ENCODE measurements at regions not wholly inside any gene's neighbourhood (a gene's known extent, or its start where the extent isn't known, plus 50 kb on each side); places are given as distances from the start of the nearest gene placed in this dataset.

GRCh38 chr10:90621577-90621976 lies 236.3 kb downstream of the HTR7 start:
- no peaks in the 10 kb centered on the region for H3K79me2 ChIP-seq (ENCODE audit: control insufficient read depth, insufficient read depth, low read length)
- no peak overlapping the region for H2AFZ ChIP-seq (ENCODE audit: low read length)
- H3K4me1 ChIP-seq (ENCODE audit: control insufficient read depth, extremely low read depth, insufficient read depth, low read length), result no peaks in the 10 kb centered on the region
- no peak overlapping the region for H3K4me2 ChIP-seq (ENCODE audit: extremely low read depth, insufficient read depth, low read length)
- no peaks in the 10 kb centered on the region for H3K9me3 ChIP-seq (ENCODE audit: control insufficient read depth, insufficient read depth, low read depth, low read length)
- H3K36me3 ChIP-seq (ENCODE audit: control insufficient read depth, insufficient read depth, low read length), result no peaks in the 10 kb centered on the region
- H4K20me1 ChIP-seq (ENCODE audit: control insufficient read depth, extremely low read depth, insufficient read depth, low read length), result no peaks in the 10 kb centered on the region
- H3K9ac ChIP-seq (ENCODE audit: insufficient read depth, low read length), result no peak overlapping the region
- peak; percentile 23 to 24 for DNase-seq (ENCODE audit: low read depth in 2 of 2)
- no peaks in the 10 kb centered on the region for H3K27me3 ChIP-seq (ENCODE audit: control insufficient read depth, insufficient read depth, low read length)
- TF ChIP-seq, protein P1, sequence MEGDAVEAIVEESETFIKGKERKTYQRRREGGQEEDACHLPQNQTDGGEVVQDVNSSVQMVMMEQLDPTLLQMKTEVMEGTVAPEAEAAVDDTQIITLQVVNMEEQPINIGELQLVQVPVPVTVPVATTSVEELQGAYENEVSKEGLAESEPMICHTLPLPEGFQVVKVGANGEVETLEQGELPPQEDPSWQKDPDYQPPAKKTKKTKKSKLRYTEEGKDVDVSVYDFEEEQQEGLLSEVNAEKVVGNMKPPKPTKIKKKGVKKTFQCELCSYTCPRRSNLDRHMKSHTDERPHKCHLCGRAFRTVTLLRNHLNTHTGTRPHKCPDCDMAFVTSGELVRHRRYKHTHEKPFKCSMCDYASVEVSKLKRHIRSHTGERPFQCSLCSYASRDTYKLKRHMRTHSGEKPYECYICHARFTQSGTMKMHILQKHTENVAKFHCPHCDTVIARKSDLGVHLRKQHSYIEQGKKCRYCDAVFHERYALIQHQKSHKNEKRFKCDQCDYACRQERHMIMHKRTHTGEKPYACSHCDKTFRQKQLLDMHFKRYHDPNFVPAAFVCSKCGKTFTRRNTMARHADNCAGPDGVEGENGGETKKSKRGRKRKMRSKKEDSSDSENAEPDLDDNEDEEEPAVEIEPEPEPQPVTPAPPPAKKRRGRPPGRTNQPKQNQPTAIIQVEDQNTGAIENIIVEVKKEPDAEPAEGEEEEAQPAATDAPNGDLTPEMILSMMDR (conservative IDR thresholded peaks at IDR 0.05 in 1 of 2, IDR thresholded peaks at IDR 0.05 in 1 of 2; ENCODE audit: low read depth in 1 of 2, low read length in 2 of 2), result no peak
- TF ChIP-seq EZH2 (IDR thresholded peaks at IDR 0.05; ENCODE audit: low read length, missing control alignments), result no peak
- no peak overlapping the region for H3K27ac ChIP-seq (ENCODE audit: insufficient read depth, low read length)
- no peak overlapping the region for H3K4me3 ChIP-seq (replicated peaks in 1 of 4; ENCODE audit: control extremely low read depth in 1 of 4, insufficient read depth in 1 of 4, low read depth in 3 of 4, low read length in 4 of 4)

DNA sequence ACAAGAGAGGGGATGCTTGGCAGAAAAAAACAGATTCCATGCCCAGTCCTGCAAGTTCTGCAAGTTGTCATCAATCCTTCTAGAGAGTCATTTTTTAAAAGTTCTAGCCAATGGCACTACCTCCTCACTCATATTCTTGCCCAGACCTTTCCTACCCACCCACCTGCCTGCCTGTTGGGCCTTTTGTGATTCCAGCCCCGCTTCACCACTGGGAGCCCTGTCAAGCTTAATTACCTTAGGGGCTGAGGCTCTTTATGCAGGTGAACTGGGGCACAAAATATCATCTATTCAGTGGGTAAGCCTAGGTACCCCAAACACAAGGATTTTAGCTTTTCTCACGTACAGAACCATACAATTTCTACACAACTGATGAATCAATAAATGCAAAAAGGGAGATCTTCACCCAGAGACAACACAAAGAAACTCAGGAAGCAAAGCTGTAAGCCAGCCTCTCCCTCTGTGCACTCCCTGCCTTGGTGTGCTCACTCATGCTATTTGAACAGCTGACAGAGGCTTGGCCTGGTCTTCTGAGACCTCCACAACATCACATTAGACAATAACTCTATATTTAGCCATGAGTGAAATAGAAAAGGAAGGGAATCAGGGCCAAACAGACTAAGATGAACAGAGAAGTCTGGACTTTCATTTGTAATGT lies 222.6 kb downstream of the HTR7 start:
- H3K4me2 ChIP-seq (ENCODE audit: extremely low read depth, insufficient read depth, low read length), result no peak overlapping the region
- H3K9ac ChIP-seq (ENCODE audit: insufficient read depth, low read length), result no peak overlapping the region
- H2AFZ ChIP-seq (ENCODE audit: low read length), result no peak overlapping the region
- no peak overlapping the region for H3K27ac ChIP-seq (ENCODE audit: insufficient read depth, low read length)
- H3K9me3 ChIP-seq (ENCODE audit: control insufficient read depth, insufficient read depth, low read depth, low read length), result no peaks in the 10 kb centered on the region
- no peak for TF ChIP-seq EZH2 (IDR thresholded peaks at IDR 0.05; ENCODE audit: low read length, missing control alignments)
- no peaks in the 10 kb centered on the region for H3K4me1 ChIP-seq (ENCODE audit: control insufficient read depth, extremely low read depth, insufficient read depth, low read length)
- no peaks in the 10 kb centered on the region for H3K79me2 ChIP-seq (ENCODE audit: control insufficient read depth, insufficient read depth, low read length)
- no peaks in the 10 kb centered on the region for H3K27me3 ChIP-seq (ENCODE audit: control insufficient read depth, insufficient read depth, low read length)
- no peaks in the 10 kb centered on the region for H3K36me3 ChIP-seq (ENCODE audit: control insufficient read depth, insufficient read depth, low read length)
- H3K4me3 ChIP-seq (replicated peaks in 1 of 4; ENCODE audit: control extremely low read depth in 1 of 4, insufficient read depth in 1 of 4, low read depth in 3 of 4, low read length in 4 of 4), result no peak overlapping the region
- DNase-seq (ENCODE audit: low read depth in 2 of 2), result no peak
- no peaks in the 10 kb centered on the region for H4K20me1 ChIP-seq (ENCODE audit: control insufficient read depth, extremely low read depth, insufficient read depth, low read length)

- TF ChIP-seq, protein P1 (conservative IDR thresholded peaks at IDR 0.05 in 1 of 2, IDR thresholded peaks at IDR 0.05 in 1 of 2; ENCODE audit: low read depth in 1 of 2, low read length in 2 of 2), result no peak
- TF ChIP-seq EZH2 (IDR thresholded peaks at IDR 0.05; ENCODE audit: low read length, missing control alignments), result no peak
- Histone ChIP-seq H4K20me1 (ENCODE audit: control insufficient read depth, extremely low read depth, insufficient read depth, low read length) (no peaks in the 10 kb centered on the region), H3K4me2 (ENCODE audit: extremely low read depth, insufficient read depth, low read length) (no peak overlapping the region), H2AFZ (ENCODE audit: low read length) (no peak overlapping the region), H3K27ac (ENCODE audit: insufficient read depth, low read length) (no peak overlapping the region), H3K4me1 (ENCODE audit: control insufficient read depth, extremely low read depth, insufficient read depth, low read length) (peaks cover 6% of the 10 kb centered on the region), H3K9ac (ENCODE audit: insufficient read depth, low read length) (no peak overlapping the region), H3K36me3 (ENCODE audit: control insufficient read depth, insufficient read depth, low read length) (no peaks in the 10 kb centered on the region), H3K9me3 (ENCODE audit: control insufficient read depth, insufficient read depth, low read depth, low read length) (no peaks in the 10 kb centered on the region), H3K4me3 (replicated peaks in 1 of 4; ENCODE audit: control extremely low read depth in 1 of 4, insufficient read depth in 1 of 4, low read depth in 3 of 4, low read length in 4 of 4) (no peak overlapping the region), H3K27me3 (ENCODE audit: control insufficient read depth, insufficient read depth, low read length) (no peaks in the 10 kb centered on the region), H3K79me2 (ENCODE audit: control insufficient read depth, insufficient read depth, low read length) (no peaks in the 10 kb centered on the region)
- no peak for DNase-seq (ENCODE audit: low read depth in 2 of 2)
Measured at GRCh38 chr10:90640756-90641155, 217.1 kb downstream of the HTR7 start.

Measured in fibroblast of lung (primary cell).